Stomach (tissue), 8 donors: ENCODE measurements at regions not wholly inside any gene's neighbourhood (a gene's known extent, or its start where the extent isn't known, plus 50 kb on each side); places are given as distances from the start of the nearest gene placed in this dataset.

Source experiments
- DNase-seq, 2 donors: peaks; one replicate each; pipeline versions ENCODE4 v3.0.0 to v3.0.0-alpha.2; 2013 to 2019
- H3K27ac ChIP-seq, 5 donors: fragments of 200-600 bp in 4 of 5; sonication (generic) in 4 of 5; one replicate each; pipeline ENCODE4 v1.5.1; 2013 to 2019; ENCODE audit warnings: mild to moderate bottlenecking in 1 of 5, moderate library complexity in 1 of 5
- H3K27me3 ChIP-seq, 3 donors: fragments of 200-600 bp; sonication (generic); one replicate each; pipeline ENCODE4 v1.5.1; 2017 to 2019; ENCODE audit warnings: mixed run types in 1 of 3
- H3K36me3 ChIP-seq, 4 donors: fragments of 200-600 bp; sonication (generic); 1 replicate in 3 of 4; 2 replicates in 1 of 4; pipeline ENCODE4 v1.5.1; 2016 to 2019
- H3K4me1 ChIP-seq, 4 donors: fragments of 200-600 bp; sonication (generic); one replicate each; pipeline ENCODE4 v1.5.1; 2016 to 2019
- H3K4me3 ChIP-seq, 4 donors: fragments of 200-600 bp; sonication (generic) in 3 of 4; one replicate each; pipeline ENCODE4 v1.5.1; 2016 to 2019; ENCODE audit warnings: mild to moderate bottlenecking in 1 of 4
- H3K9me3 ChIP-seq, 4 donors: fragments of 200-600 bp; sonication (generic); one replicate each; pipeline ENCODE4 v1.5.1; 2016 to 2019
- EP300 ChIP-seq: sonication (generic); formaldehyde crosslinking; IDR thresholded peaks from one replicate; pipeline ENCODE4 v1.6.1; 2017; ENCODE audit warnings: antibody characterized with exemption
- POLR2A ChIP-seq, 4 donors: fragments of 450-650 bp; IDR thresholded peaks; one replicate each; pipeline ENCODE4 v1.6.1; 2016; ENCODE audit warnings: antibody characterized with exemption in 4 of 4, control low read depth in 2 of 4, mild to moderate bottlenecking in 1 of 4, moderate library complexity in 1 of 4
- POLR2AphosphoS5 ChIP-seq, 3 donors: sonication (generic); formaldehyde crosslinking; IDR thresholded peaks; one replicate each; pipeline ENCODE4 v1.6.1; 2016; ENCODE audit warnings: antibody characterized with exemption in 3 of 3
- WGBS, 5 donors: extraction: QIAGEN DNeasy Blood & Tissue Kit in 3 of 5; methylation state at CpG; one replicate each; pipeline versions ENCODE4 v1.1.5 to v1.1.7; 2013 to 2018; 5-methylcytosine and 5-hydroxymethylcytosine counted together
- intact Hi-C: fragments of 100-400 bp; cut with DNase I; formaldehyde crosslinking; loops from one replicate; pipeline ENCODE4 v1.15.1; 2023; ENCODE audit warnings: low total_unique reads
- TF ChIP-seq, protein P1 (sequence below), 7 experiments: fragments of 450-650 bp in 4 of 7; fragments of 200-600 bp in 3 of 7; sonication (generic) in 3 of 7; IDR thresholded peaks; one replicate each; pipeline ENCODE4 v1.5.1; 2016 to 2019; ENCODE audit warnings: antibody characterized with exemption in 7 of 7, control low read depth in 2 of 7, mild to moderate bottlenecking in 1 of 7
- donor health status: healthy with polysubstance abuse.
- donor health status: Bipolar disorder and iron deficiency.
- donor health status: healthy.

DNA sequence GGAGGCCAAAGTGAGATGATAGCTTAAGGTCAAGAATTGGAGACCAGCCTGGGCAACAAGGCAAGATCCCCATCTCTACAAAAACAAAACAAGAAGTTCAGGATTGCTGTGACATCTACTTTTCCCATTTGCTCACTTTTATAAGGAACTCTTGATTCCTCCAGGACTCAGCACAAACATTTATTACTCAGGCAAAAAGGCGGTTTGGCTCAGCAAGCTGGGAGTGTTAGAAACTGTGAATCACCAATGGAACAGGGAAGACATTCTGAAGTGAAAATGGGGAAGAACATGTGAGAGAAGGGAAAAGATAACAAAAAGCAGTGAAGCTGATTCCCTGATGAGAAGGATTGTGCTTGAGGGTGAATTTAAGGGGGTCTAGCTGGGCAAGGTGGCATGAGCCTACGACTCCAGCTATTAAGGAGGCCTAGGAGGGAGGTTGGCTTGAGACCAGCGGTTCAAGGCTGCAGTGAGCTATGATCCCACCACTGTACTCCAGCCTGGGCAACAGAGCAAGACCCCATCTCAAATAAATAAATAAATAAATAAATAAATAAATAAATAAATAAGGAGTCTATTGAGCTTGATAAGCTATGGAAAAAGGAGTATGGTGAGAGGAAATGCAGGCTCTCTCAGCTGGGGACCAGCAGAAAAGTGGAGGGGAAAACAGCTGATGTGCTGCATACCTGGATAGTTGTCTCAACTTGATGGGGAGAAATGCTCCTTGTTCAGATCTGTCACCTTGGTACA, 65.4 kb upstream of the HDDC2 start:
- peaks cover 0 to 31% (median 27%) of the 10 kb centered on the region in 3 donors for H3K27me3 ChIP-seq
- intact Hi-C loops, result no loop called here
- no peaks in the 10 kb centered on the region for H3K9me3 ChIP-seq
- TF ChIP-seq EP300 (no peak), POLR2A (IDR thresholded peaks at IDR 0.05) (no peak), POLR2AphosphoS5 (IDR thresholded peaks at IDR 0.05) (no peak)
- TF ChIP-seq, protein P1, sequence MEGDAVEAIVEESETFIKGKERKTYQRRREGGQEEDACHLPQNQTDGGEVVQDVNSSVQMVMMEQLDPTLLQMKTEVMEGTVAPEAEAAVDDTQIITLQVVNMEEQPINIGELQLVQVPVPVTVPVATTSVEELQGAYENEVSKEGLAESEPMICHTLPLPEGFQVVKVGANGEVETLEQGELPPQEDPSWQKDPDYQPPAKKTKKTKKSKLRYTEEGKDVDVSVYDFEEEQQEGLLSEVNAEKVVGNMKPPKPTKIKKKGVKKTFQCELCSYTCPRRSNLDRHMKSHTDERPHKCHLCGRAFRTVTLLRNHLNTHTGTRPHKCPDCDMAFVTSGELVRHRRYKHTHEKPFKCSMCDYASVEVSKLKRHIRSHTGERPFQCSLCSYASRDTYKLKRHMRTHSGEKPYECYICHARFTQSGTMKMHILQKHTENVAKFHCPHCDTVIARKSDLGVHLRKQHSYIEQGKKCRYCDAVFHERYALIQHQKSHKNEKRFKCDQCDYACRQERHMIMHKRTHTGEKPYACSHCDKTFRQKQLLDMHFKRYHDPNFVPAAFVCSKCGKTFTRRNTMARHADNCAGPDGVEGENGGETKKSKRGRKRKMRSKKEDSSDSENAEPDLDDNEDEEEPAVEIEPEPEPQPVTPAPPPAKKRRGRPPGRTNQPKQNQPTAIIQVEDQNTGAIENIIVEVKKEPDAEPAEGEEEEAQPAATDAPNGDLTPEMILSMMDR (IDR thresholded peaks at IDR 0.05), result no peak
- H3K4me1 ChIP-seq, result peaks cover 7 to 26% (median 11%) of the 10 kb centered on the region in 4 donors
- H3K27ac ChIP-seq, result no peak overlapping the region
- H3K4me3 ChIP-seq, result no peak overlapping the region
- DNase-seq, result no peak
- 89 to 97% (median 92%) methylated on average over 3 of the region's 3 CpGs for WGBS, 5 donors
- no peaks in the 10 kb centered on the region for H3K36me3 ChIP-seq

DNA sequence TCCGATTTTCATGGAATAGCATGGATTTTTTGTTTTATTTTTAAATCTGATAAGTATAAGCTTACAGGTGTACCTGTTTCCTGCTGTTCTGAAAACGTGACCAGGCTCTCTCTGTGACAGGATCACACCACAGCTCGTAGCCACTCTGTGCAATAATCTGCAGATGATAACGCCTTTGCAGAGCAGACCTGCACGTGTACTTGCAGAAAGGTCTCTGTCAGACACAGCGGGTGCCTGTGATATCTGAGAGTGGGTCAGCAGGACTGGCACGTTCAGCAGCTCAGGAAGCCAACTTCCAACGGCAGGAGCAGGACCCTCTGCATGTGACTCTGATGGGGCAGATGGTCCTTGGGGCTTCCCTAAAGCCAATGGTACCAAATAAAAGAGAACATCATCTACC, 68.6 kb upstream of the HDDC2 start:
- H3K9me3 ChIP-seq, result no peaks in the 10 kb centered on the region
- H3K27ac ChIP-seq, result no peak overlapping the region
- TF ChIP-seq POLR2AphosphoS5 (IDR thresholded peaks at IDR 0.05) (no peak), POLR2A (IDR thresholded peaks at IDR 0.05) (no peak), EP300 (no peak)
- TF ChIP-seq, protein P1 (IDR thresholded peaks at IDR 0.05), result no peak
- no peak for DNase-seq
- no peak overlapping the region for H3K4me3 ChIP-seq
- WGBS, 5 donors, result 31 to 55% (median 41%) methylated on average over 8 of the region's 8 CpGs
- intact Hi-C loops, result no loop called here
- H3K4me1 ChIP-seq, result peaks cover 0 to 3% (median 0%) of the 10 kb centered on the region in 4 donors
- no peaks in the 10 kb centered on the region for H3K36me3 ChIP-seq
- peaks cover 0 to 4% (median 3%) of the 10 kb centered on the region in 3 donors for H3K27me3 ChIP-seq

DNA sequence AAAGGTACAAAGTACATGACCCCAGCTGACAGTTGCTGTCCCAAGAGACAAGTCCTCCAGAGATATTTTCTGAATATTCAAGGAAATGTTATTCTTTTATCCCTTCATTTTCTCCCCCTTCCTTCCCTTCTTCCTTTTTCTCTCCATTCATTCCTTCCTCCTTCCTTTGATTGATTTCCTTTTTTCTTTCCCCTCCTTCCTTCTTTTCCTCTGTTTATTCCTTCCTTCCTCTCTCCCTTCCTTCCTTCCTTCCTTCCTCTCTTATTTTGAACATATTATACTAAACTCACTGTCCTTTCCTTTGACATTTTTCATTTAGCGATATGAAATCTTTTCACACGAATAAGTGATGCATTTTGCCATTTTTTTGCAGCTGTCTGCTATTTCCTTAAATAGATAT, 73.2 kb upstream of the HDDC2 start:
- WGBS, 5 donors, result 91 to 94% (median 92%) methylated on average over 2 of the region's 2 CpGs
- intact Hi-C loops, result no loop called here

DNA sequence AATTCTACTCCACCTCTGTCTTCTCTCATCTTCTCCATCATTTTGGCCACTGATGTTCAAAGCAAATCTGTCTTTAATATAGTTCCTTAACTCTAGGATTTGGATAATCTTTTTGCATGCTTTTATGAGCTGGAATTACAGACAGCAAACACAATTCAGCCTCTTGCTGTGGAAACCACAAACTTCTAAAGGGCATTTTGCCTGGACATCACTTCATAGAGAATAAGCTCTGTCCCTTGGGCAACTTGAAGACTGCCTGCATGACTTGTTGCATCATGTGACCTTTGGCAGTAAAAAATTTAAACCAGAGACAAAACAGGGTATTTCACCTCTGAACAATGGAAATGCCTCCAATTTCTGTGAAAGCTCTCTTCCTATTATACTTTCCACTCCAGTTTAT, 74.1 kb upstream of the HDDC2 start:
- Histone ChIP-seq H3K36me3 (no peaks in the 10 kb centered on the region), H3K4me3 (no peak overlapping the region), H3K27me3 (no peaks in the 10 kb centered on the region), H3K27ac (no peak overlapping the region), H3K4me1 (no peaks in the 10 kb centered on the region), H3K9me3 (no peaks in the 10 kb centered on the region)
- no peak for DNase-seq
- no peak for TF ChIP-seq POLR2A (IDR thresholded peaks at IDR 0.05)
- no peak for TF ChIP-seq POLR2AphosphoS5 (IDR thresholded peaks at IDR 0.05)
- TF ChIP-seq EP300, result no peak
- TF ChIP-seq, protein P1 (IDR thresholded peaks at IDR 0.05), result no peak
- intact Hi-C loops, result no loop called here

More for the DNA sequence above, 73.2 kb upstream of the HDDC2 start:
- H3K4me3 ChIP-seq, result no peak overlapping the region
- no peak overlapping the region for H3K27ac ChIP-seq
- no peaks in the 10 kb centered on the region for H3K36me3 ChIP-seq
- no peak for TF ChIP-seq EP300
- TF ChIP-seq, protein P1 (IDR thresholded peaks at IDR 0.05), result no peak
- TF ChIP-seq POLR2AphosphoS5 (IDR thresholded peaks at IDR 0.05), result no peak
- no peak for TF ChIP-seq POLR2A (IDR thresholded peaks at IDR 0.05)
- H3K9me3 ChIP-seq, result no peaks in the 10 kb centered on the region
- H3K4me1 ChIP-seq, result no peaks in the 10 kb centered on the region
- DNase-seq, result no peak
- H3K27me3 ChIP-seq, result no peaks in the 10 kb centered on the region
